Astrocyte of the cerebellum (primary cell): ENCODE measurements at regions not wholly inside any gene's neighbourhood (a gene's known extent, or its start where the extent isn't known, plus 50 kb on each side); places are given as distances from the start of the nearest gene placed in this dataset.

Experiments
- DNase-seq: peaks from one replicate; pipeline ENCODE4 v3.0.0-alpha.2; 2011; ENCODE audit warnings: low read depth
- H3K4me3 ChIP-seq: 2 replicates; pipeline ENCODE4 v1.5.1; 2011; ENCODE audit warnings: mild to moderate bottlenecking, low read depth, low read length, moderate library complexity
- CTCF ChIP-seq: IDR thresholded peaks from 2 replicates; pipeline ENCODE4 v1.5.1; 2012; ENCODE audit warnings: low read length, low read depth, moderate library complexity, mild to moderate bottlenecking; ENCODE audit errors: missing control alignments
- in situ Hi-C: cut with HindIII; loops from 2 replicates; pipeline ENCODE4 v1.10.0; 2017; ENCODE audit warnings: low sequenced_read_pairs

- TF ChIP-seq CTCF = no peak
Measured at GRCh38 chr2:7356909-7357584, 439.8 kb downstream of the RNF144A start.

GRCh38 chr2:7357993-7358392 lies 440.8 kb downstream of the RNF144A start:
- in situ Hi-C loops = loop anchor here (5.0 kb wide), 1 partner anchor 59 kb away; no protein-coding TSS in a partner anchor
- TF ChIP-seq CTCF = no peak
- no peak for DNase-seq
- no peak overlapping the region for H3K4me3 ChIP-seq

More at GRCh38 chr2:7356909-7357584, 439.8 kb downstream of the RNF144A start:
- DNase-seq = no peak
- in situ Hi-C loops = loop anchor here (5.0 kb wide), 1 partner anchor 60 kb away; no protein-coding TSS in a partner anchor
- H3K4me3 ChIP-seq = no peak overlapping the region

GRCh38 chr2:7358865-7359447 lies 441.7 kb downstream of the RNF144A start:
- no peak overlapping the region for H3K4me3 ChIP-seq
- no peak for TF ChIP-seq CTCF
- in situ Hi-C loops = loop anchor here (5.0 kb wide), 1 partner anchor 58 kb away; no protein-coding TSS in a partner anchor
- no peak for DNase-seq

GRCh38 chr2:7363906-7364305 lies 446.7 kb downstream of the RNF144A start:
- TF ChIP-seq CTCF = peak; percentile 15
- in situ Hi-C loops = no loop called here
- no peak for DNase-seq
- no peak overlapping the region for H3K4me3 ChIP-seq

GRCh38 chr2:7368211-7368610 lies 451.0 kb downstream of the RNF144A start:
- TF ChIP-seq CTCF = no peak
- DNase-seq = no peak
- no peak overlapping the region for H3K4me3 ChIP-seq
- in situ Hi-C loops = no loop called here

- no peak for TF ChIP-seq CTCF
- DNase-seq = no peak
- in situ Hi-C loops = no loop called here
Measured at GRCh38 chr2:7373156-7373555, 455.9 kb downstream of the RNF144A start.

More at GRCh38 chr2:7373156-7373555, 455.9 kb downstream of the RNF144A start:
- no peak overlapping the region for H3K4me3 ChIP-seq
